HEK293T (cell line): ENCODE measurements at regions not wholly inside any gene's neighbourhood (a gene's known extent, or its start where the extent isn't known, plus 50 kb on each side); places are given as distances from the start of the nearest gene placed in this dataset.

Experiments used
- BHLHE40 ChIP-seq: fragments of 450-650 bp; IDR thresholded peaks from 2 replicates; pipeline ENCODE4 v1.6.1; 2016; ENCODE audit warnings: mild to moderate bottlenecking, moderate library complexity, borderline replicate concordance
- ELF4 ChIP-seq: fragments of 450-650 bp; IDR thresholded peaks from 2 replicates; pipeline ENCODE4 v1.6.1; 2017; ENCODE audit warnings: antibody characterized with exemption
- FOXA1 ChIP-seq: fragments of 450-650 bp; IDR thresholded peaks from 2 replicates; pipeline ENCODE4 v1.6.1; 2016; ENCODE audit warnings: mild to moderate bottlenecking
- FOXK2 ChIP-seq: fragments of 450-650 bp; IDR thresholded peaks from 2 replicates; pipeline ENCODE4 v1.6.1; 2016; ENCODE audit warnings: mild to moderate bottlenecking
- FOXM1 ChIP-seq: fragments of 450-650 bp; IDR thresholded peaks from 2 replicates; pipeline ENCODE4 v1.6.1; 2017; ENCODE audit warnings: mild to moderate bottlenecking, borderline replicate concordance
- HDGF ChIP-seq: fragments of 450-650 bp; IDR thresholded peaks from 2 replicates; pipeline ENCODE4 v1.6.1; 2017; ENCODE audit warnings: antibody characterized with exemption, borderline replicate concordance
- L3MBTL2 ChIP-seq: fragments of 450-650 bp; conservative IDR thresholded peaks from 2 replicates; pipeline ENCODE4 v1.6.1; 2016; ENCODE audit warnings: mild to moderate bottlenecking
- LEF1 ChIP-seq: fragments of 450-650 bp; IDR thresholded peaks from 2 replicates; pipeline ENCODE4 v1.6.1; 2017; ENCODE audit warnings: mild to moderate bottlenecking, borderline replicate concordance
- SP1 ChIP-seq: fragments of 450-650 bp; IDR thresholded peaks from 2 replicates; pipeline ENCODE4 v1.6.1; 2017
- TARDBP ChIP-seq: fragments of 450-650 bp; IDR thresholded peaks from 2 replicates; pipeline ENCODE4 v1.6.1; 2016
- ZNF384 ChIP-seq: fragments of 450-650 bp; IDR thresholded peaks from 2 replicates; pipeline ENCODE4 v1.6.1; 2016

- TF ChIP-seq ZNF384 (no peak), FOXA1 (no peak), TARDBP (no peak), FOXM1 (no peak), ELF4 (no peak), FOXK2 (no peak), SP1 (no peak), L3MBTL2 (no peak), HDGF (no peak), LEF1 (no peak), BHLHE40 (no peak)
Measured at GRCh38 chr13:85864963-85865530, 65.8 kb upstream of the SLITRK6 start.
